B cell (primary cell): ENCODE measurements at regions not wholly inside any gene's neighbourhood (a gene's known extent, or its start where the extent isn't known, plus 50 kb on each side); places are given as distances from the start of the nearest gene placed in this dataset.

Experiments used
- ATAC-seq: fragments of 200-7000 bp; cut with Tn5 transposase; one replicate; pipeline ENCODE4 v1.10.0; 2021; ENCODE audit warnings: low read depth, mild to moderate bottlenecking, moderate number of reproducible peaks, moderate library complexity
- CTCF ChIA-PET: fragments of 350-600 bp; sonication (Branson Sonifier 250); formaldehyde crosslinking; loops from one replicate; lab custom pipeline; 2021; ENCODE audit warnings: antibody characterized with exemption, inconsistent platforms; lab: Charles Lee
- POLR2A ChIA-PET: fragments of 350-600 bp; sonication (Branson Sonifier 250); formaldehyde crosslinking; loops from one replicate; lab custom pipeline; 2021; ENCODE audit warnings: antibody characterized with exemption; lab: Charles Lee
- DNase-seq: peaks from one replicate; pipeline ENCODE4 v3.0.0; 2013
- H2AFZ ChIP-seq: 2 replicates; pipeline ENCODE4 v1.6.1; 2012; ENCODE audit warnings: mild to moderate bottlenecking, low read depth, low read length; ENCODE audit not compliant: insufficient read depth, poor library complexity, severe bottlenecking
- H3K27ac ChIP-seq, 2 donors: 1 replicate in 1 of 2; 2 replicates in 1 of 2; pipeline ENCODE4 v1.5.1; 2012 to 2013; ENCODE audit warnings: low read length in 2 of 2, mild to moderate bottlenecking in 2 of 2, moderate library complexity in 1 of 2
- H3K27me3 ChIP-seq, 4 experiments: fragments of 200-600 bp in 1 of 4; sonication (generic) in 1 of 4; replicated peaks in 1 of 4; 1 replicate in 2 of 4; 2 replicates in 2 of 4; pipeline versions ENCODE4 v1.6.1 to v1.7.0; 2013 to 2016; ENCODE audit warnings: low read length in 3 of 4, mild to moderate bottlenecking in 2 of 4, mixed read lengths in 1 of 4, moderate library complexity in 1 of 4; ENCODE audit not compliant: insufficient read depth in 4 of 4, control insufficient read depth in 3 of 4; ENCODE audit errors: control extremely low read depth in 1 of 4
- H3K36me3 ChIP-seq, 2 experiments: replicated peaks in 1 of 2; 1 replicate in 1 of 2; 2 replicates in 1 of 2; pipeline versions ENCODE4 v1.6.1 to v1.7.1; 2013; ENCODE audit warnings: low read length in 1 of 2; ENCODE audit not compliant: insufficient read depth in 2 of 2, control insufficient read depth in 1 of 2; ENCODE audit errors: control extremely low read depth in 1 of 2, extremely low read depth in 1 of 2
- H3K4me1 ChIP-seq, 2 donors: fragments of 200-600 bp in 1 of 2; sonication (generic) in 1 of 2; 1 replicate in 1 of 2; 2 replicates in 1 of 2; pipeline versions ENCODE4 v1.5.1 to v1.6.1; 2013 to 2017; ENCODE audit warnings: low read length in 2 of 2; ENCODE audit not compliant: control insufficient read depth in 2 of 2, insufficient read depth in 2 of 2
- H3K4me2 ChIP-seq: replicated peaks from 2 replicates; pipeline ENCODE3; 2012; ENCODE audit warnings: mild to moderate bottlenecking, low read depth, low read length; ENCODE audit not compliant: poor library complexity, severe bottlenecking
- H3K4me3 ChIP-seq, 5 experiments: fragments of 200-600 bp in 1 of 5; sonication (generic) in 1 of 5; 1 replicate in 3 of 5; 2 replicates in 2 of 5; pipeline versions ENCODE4 v1.5.1 to v1.7.0; 2011 to 2016; ENCODE audit warnings: low read length in 4 of 5, mild to moderate bottlenecking in 4 of 5, low read depth in 2 of 5, control low read depth in 1 of 5, moderate library complexity in 1 of 5; ENCODE audit not compliant: insufficient read depth in 1 of 5; ENCODE audit errors: control extremely low read depth in 1 of 5, extremely low read depth in 1 of 5
- H3K79me2 ChIP-seq: fragments of 200-600 bp; sonication (generic); one replicate; pipeline ENCODE4 v1.6.0; 2016; ENCODE audit warnings: low read length; ENCODE audit not compliant: control insufficient read depth, insufficient read depth
- H3K9ac ChIP-seq: fragments of 200-600 bp; sonication (generic); 2 replicates; pipeline ENCODE4 v1.6.1; 2017; ENCODE audit warnings: mild to moderate bottlenecking, low read length, moderate library complexity
- H3K9me3 ChIP-seq, 3 donors: one replicate each; pipeline versions ENCODE4 v1.6.1 to v1.7.1; 2013; ENCODE audit warnings: low read length in 2 of 3; ENCODE audit not compliant: control insufficient read depth in 2 of 3, insufficient read depth in 1 of 3; ENCODE audit errors: control extremely low read depth in 1 of 3
- H4K20me1 ChIP-seq: 2 replicates; pipeline ENCODE4 v1.6.0; 2012; ENCODE audit warnings: mild to moderate bottlenecking, low read length; ENCODE audit not compliant: insufficient read depth, control insufficient read depth, poor library complexity, severe bottlenecking
- H3K27ac Mint-ChIP-seq: one replicate; pipeline ENCODE4 v1.8.0; 2021; ENCODE audit warnings: mixed read lengths
- H3K27me3 Mint-ChIP-seq: one replicate; pipeline ENCODE4 v1.8.0; 2021; ENCODE audit warnings: mixed read lengths
- H3K4me1 Mint-ChIP-seq: one replicate; pipeline ENCODE4 v1.8.0; 2021; ENCODE audit warnings: mixed read lengths
- H3K4me3 Mint-ChIP-seq: one replicate; pipeline ENCODE4 v1.8.0; 2021; ENCODE audit warnings: mixed read lengths
- H3K9me3 Mint-ChIP-seq: one replicate; pipeline ENCODE4 v1.8.0; 2022; ENCODE audit warnings: mixed read lengths; ENCODE audit not compliant: insufficient read depth
- CTCF ChIP-seq: fragments of 200-600 bp; IDR thresholded peaks from one replicate; pipeline ENCODE4 v1.8.0; 2022; ENCODE audit warnings: antibody characterized with exemption, mild to moderate bottlenecking
- EZH2 ChIP-seq: IDR thresholded peaks from 2 replicates; pipeline ENCODE4 v1.6.1; 2012; ENCODE audit warnings: borderline replicate concordance, low read depth, mild to moderate bottlenecking, moderate library complexity, low read length; ENCODE audit not compliant: insufficient read depth, poor library complexity, severe bottlenecking
- WGBS: methylation state at CpG from one replicate; pipeline ENCODE4 v1.1.5; 2013; ENCODE audit warnings: missing lambda C conversion rate; ENCODE audit not compliant: insufficient coverage; 5-methylcytosine and 5-hydroxymethylcytosine counted together
- intact Hi-C: fragments of 100-400 bp; cut with micrococcal nuclease; formaldehyde crosslinking; loops from one replicate; pipeline ENCODE4 v1.10.0; 2022

DNA sequence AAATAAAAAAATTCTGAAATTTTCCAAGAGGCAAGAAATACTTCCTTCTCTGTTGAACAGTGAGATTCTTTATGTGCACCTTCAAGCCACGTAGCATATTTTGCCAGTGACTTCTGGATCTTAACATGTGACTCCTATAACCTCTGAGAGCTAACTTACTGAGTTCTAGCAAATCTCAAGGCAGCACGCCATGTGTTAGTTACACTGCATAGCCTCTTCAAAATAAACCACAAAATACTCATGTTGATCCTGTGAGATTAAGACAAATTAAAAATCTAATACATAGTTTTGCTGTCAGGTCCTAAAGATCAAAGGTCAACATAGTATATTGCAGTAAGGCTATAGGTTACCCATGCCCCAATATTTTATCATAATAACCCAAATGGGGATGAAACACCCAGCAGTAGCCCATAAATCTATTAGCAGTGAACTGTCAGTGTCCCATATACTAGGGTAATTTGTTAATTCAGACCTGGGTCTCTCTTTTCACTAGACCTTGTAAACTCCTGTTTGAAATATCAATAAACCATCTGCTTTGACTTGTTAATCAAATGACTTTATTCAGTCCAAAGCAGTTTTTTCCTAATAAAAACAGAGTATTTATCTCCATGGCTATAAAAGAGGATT is 343.1 kb downstream of the ZFHX3 start:
- peaks cover under 1% of the 10 kb centered on the region for H3K9me3 Mint-ChIP-seq
- no peak overlapping the region for H3K27ac Mint-ChIP-seq
- Histone ChIP-seq H3K27ac (no peak overlapping the region), H3K4me3 (no peak overlapping the region), H3K9me3 (peaks cover 1 to 8% (median 6%) of the 10 kb centered on the region in 3 donors), H2AFZ (no peak overlapping the region), H3K9ac (no peak overlapping the region), H4K20me1 (no peaks in the 10 kb centered on the region), H3K27me3 (no peaks in the 10 kb centered on the region), H3K79me2 (no peaks in the 10 kb centered on the region), H3K4me2 (no peak overlapping the region), H3K4me1 (no peaks in the 10 kb centered on the region), H3K36me3 (no peaks in the 10 kb centered on the region)
- intact Hi-C loops = no loop called here
- WGBS = 100% methylated on average over 1 of the region's 2 CpGs
- H3K27me3 Mint-ChIP-seq = no peaks in the 10 kb centered on the region
- ATAC-seq (no peak), DNase-seq (no peak)
- TF ChIP-seq EZH2 (no peak), CTCF (no peak)
- H3K4me3 Mint-ChIP-seq = no peak overlapping the region
- H3K4me1 Mint-ChIP-seq = no peaks in the 10 kb centered on the region
- ChIA-PET CTCF (interaction anchor here (0.6 kb wide), 1 partner anchor 185 kb away, joined by 3 read pairs; no protein-coding TSS in a partner anchor), POLR2A (no interaction called here)

DNA sequence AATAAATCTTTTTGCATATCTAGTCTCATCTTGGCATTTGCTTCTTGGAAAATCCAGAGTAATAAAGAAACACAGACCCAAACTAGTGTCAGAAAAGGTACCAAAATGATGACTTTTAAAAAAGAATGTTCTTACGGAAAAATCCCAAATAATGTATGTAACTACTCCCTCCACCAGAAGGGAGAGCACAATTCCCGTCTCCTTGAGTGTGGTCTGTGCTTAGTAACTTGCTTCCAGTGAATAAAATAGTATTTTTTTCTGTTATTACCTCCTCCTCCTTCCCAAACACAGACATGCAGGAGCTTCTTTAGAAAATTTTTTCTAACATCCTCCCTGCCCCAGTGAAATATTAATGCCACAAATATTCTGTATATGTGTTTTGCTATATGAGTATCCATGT is 358.1 kb downstream of the ZFHX3 start:
- no peaks in the 10 kb centered on the region for H3K27me3 ChIP-seq
- H3K4me1 ChIP-seq = no peaks in the 10 kb centered on the region
- H3K4me3 ChIP-seq = no peak overlapping the region
- no peak overlapping the region for H2AFZ ChIP-seq
- ATAC-seq = no peak
- H3K27ac Mint-ChIP-seq = no peak overlapping the region
- intact Hi-C loops = no loop called here
- DNase-seq = no peak
- ChIA-PET POLR2A (no interaction called here), CTCF (no interaction called here)
- WGBS = no CpG with 5 or more reads among the region's 2 CpGs
- H3K4me3 Mint-ChIP-seq = no peak overlapping the region
- no peak overlapping the region for H3K4me2 ChIP-seq
- H3K4me1 Mint-ChIP-seq = no peaks in the 10 kb centered on the region
- no peaks in the 10 kb centered on the region for H4K20me1 ChIP-seq
- H3K27ac ChIP-seq = no peak overlapping the region
- H3K36me3 ChIP-seq = no peaks in the 10 kb centered on the region
- no peaks in the 10 kb centered on the region for H3K9me3 Mint-ChIP-seq
- TF ChIP-seq CTCF = no peak
- no peak for TF ChIP-seq EZH2
- no peak overlapping the region for H3K9ac ChIP-seq
- no peaks in the 10 kb centered on the region for H3K79me2 ChIP-seq
- H3K9me3 ChIP-seq = no peaks in the 10 kb centered on the region
- H3K27me3 Mint-ChIP-seq = no peaks in the 10 kb centered on the region
